ENCODE measurements at regions not wholly inside any gene's neighbourhood (a gene's known extent, or its start where the extent isn't known, plus 50 kb on each side); places are given as distances from the start of the nearest gene placed in this dataset.

DNA sequence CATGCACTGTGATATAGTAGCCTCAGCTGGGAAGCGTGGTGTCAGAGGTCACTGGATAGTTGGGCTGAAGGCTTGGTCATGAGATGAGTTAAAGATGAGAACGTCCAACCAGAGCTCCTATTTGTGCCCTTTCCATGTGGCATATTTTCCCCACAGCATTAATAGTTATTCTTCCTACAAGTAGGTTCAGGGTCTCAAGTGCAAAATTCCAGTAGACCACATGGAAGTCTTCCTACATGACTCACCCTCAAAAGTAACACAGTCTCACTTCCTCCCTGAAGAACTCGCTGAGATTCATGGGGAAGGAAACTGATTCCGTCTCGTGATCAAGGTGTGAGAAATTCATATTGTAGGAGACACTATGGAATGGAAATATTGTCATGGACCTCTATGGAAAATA is 1212.5 kb upstream of the PRKX start:
- TF ChIP-seq FOXM1 (IDR thresholded peaks at IDR 0.05; ENCODE audit: low read depth) (no peak), EZH2phosphoT487 (IDR thresholded peaks at IDR 0.05; ENCODE audit: borderline replicate concordance, low read depth) (no peak), JUND (IDR thresholded peaks at IDR 0.05) (no peak), POLR2AphosphoS5 (IDR thresholded peaks at IDR 0.05; ENCODE audit: low read depth, low read length) (no peak)
- TF ChIP-seq, protein P1, sequence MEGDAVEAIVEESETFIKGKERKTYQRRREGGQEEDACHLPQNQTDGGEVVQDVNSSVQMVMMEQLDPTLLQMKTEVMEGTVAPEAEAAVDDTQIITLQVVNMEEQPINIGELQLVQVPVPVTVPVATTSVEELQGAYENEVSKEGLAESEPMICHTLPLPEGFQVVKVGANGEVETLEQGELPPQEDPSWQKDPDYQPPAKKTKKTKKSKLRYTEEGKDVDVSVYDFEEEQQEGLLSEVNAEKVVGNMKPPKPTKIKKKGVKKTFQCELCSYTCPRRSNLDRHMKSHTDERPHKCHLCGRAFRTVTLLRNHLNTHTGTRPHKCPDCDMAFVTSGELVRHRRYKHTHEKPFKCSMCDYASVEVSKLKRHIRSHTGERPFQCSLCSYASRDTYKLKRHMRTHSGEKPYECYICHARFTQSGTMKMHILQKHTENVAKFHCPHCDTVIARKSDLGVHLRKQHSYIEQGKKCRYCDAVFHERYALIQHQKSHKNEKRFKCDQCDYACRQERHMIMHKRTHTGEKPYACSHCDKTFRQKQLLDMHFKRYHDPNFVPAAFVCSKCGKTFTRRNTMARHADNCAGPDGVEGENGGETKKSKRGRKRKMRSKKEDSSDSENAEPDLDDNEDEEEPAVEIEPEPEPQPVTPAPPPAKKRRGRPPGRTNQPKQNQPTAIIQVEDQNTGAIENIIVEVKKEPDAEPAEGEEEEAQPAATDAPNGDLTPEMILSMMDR (IDR thresholded peaks at IDR 0.05): no peak

Data from SK-N-SH (cell line).